Stimulated activated CD4-positive, alpha-beta T cell treated with anti-CD3 and anti-CD28 coated beads, Interleukin-4, amount 100 ng/mL, for 4 hours (primary cell): ENCODE measurements at regions not wholly inside any gene's neighbourhood (a gene's known extent, or its start where the extent isn't known, plus 50 kb on each side); places are given as distances from the start of the nearest gene placed in this dataset.
A peak's percentile ranks its signal among the peaks of the same experiment; 100 is the strongest.
"Not testable (repeated sequence)": the region's sequence is repeated elsewhere in the genome, so short reads cannot be mapped to it uniquely, and the experiment has no call there.

Experiments used
- DNase-seq, 2 experiments: peaks; one replicate each; pipeline ENCODE4 v3.0.0-alpha.2; 2020

DNA sequence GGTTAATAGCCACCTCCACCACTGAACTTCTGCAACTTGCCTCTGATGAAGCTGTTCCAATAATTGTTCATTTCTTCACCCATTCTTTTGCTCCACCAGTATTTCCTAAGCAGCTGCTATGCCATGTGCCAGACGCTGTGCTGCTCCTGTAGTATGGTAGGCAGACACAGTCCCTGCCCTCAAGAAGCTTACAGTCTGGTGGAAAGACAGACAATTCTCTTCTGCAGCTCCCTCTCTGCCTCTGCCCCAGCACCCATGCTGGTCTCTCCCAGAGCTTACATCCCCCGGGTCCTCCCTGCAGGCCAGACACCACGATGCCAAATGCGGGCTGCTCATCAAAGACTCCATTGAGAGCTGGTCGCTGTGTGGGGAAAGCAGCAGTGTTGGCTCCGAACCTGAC lies 111.6 kb upstream of the ESRRB start:
- no peak for DNase-seq

DNA sequence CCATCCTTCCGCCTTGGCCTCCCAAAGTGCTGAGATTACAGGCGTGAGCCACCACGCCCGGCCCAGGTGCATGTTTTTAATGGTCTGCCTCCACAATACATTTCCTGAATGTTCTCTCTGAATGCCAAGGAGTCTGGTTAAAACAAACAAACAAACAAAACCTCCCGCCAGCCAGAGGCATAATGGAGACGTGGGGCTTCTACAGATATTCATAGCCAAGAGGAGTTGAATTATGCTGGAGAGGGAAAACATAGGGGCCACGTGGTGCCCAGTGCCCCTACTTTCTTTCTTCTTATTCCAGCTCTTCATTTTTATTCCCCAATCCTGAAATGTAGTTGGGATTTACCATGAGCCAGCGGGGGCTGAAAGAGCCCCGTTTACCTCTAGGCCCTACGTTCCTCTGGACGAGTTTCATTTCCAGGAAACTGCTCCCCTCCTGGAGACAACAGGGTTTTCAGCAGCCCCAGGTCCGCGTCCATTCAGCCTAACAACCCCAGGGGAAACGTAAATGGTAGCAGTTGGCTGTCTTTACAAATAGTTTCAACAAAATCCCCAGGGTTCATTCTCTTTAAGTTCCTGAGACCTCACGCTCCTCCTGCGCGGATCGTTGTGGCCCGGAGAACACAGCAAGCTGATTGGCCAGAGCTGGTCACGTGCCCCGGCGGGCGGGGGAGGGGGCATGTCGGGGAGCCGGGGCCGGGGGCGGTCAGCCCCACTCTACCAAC lies 108.5 kb upstream of the ESRRB start:
- DNase-seq: peak in 1 of 2 experiments; percentile 4

DNA sequence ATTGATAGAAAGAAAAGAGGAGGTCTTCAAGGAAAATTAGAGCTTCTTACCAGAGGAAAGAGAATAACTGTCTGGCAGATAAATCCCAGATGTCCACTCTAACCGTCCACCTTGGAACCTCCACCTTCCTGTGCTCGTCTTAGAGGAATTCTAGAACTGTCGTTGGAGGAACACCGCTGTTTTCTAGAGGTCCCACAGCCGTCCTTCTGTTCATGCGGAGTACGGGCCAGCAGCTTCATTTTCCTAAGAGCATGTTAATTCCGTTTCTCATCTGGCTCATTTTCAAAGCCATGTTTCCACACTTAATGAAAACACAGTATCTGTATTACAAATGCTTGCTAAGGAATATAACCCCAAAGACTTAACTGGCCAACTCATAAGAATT lies 107.9 kb upstream of the ESRRB start:
- DNase-seq: no peak

DNA sequence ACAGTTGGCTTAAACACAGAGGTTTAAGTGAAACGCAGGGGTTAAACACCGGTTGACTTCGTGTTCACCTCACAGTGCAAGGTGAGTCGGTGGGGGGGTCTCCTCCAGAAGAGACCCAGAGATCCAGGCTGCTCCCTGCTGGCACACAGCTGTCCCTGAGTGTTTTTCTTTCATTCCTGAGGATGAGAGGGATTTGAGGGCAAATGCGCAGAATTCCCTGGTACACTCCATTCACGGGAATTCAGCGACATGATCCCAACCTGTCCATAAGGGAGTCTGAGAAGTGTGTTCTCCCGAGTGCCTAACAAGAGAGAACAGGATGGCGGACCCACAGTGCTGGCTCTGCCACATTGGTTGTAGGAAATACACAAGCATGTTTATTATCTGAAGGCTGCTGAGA lies 107.2 kb upstream of the ESRRB start:
- no peak for DNase-seq

DNA sequence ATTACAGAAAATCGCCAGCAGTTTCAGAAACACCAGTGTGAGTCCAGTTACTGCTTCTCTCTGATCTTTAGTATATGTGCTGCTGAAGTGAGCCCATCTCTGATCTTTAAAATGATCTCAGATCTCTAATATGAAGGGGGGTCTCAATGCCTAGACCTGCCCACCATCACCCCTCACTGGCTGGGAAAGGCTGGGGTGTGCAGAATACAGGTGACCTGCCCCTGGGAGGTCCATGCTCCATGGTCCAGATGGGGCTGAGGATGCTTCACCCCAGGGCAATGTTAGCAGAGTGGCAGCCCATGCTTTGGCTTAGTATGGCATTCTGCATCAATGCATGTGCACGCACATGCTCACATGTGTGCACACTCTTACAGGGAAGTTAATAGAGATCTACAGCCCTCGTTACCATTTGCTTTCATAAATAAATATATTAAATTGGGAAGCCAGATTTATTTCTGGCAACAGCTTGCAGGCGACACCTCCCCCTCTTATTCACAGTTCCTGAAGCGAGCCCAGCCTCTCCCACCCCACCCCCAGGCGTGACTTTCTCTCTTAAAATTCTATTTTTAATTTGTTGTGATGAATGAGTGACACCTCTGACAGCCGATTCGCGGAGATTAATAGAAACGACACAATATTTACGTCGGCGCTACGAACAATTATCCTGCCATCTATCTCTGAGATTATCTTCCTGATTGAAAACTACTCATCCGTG lies 104.7 kb upstream of the ESRRB start:
- no peak for DNase-seq

DNA sequence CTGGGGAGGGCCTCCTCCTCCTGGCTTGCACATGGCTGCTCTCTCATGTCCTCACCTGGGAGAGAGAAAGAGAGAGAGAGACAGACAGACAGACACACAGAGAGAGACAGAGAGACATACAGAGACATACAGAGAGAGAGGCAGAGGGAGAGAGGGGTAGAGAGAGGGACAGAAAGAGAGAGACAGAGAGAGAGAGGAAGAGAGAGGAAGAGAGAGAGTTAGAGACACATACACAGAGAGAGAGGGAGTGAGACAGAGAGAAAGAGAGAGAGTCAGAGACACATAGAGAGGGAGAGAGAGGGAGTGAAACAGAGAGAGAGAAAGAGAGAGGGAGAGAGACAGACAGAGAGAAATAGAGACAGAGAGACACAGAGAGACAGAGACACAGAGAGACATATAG lies 103.6 kb upstream of the ESRRB start:
- DNase-seq: no peak

DNA sequence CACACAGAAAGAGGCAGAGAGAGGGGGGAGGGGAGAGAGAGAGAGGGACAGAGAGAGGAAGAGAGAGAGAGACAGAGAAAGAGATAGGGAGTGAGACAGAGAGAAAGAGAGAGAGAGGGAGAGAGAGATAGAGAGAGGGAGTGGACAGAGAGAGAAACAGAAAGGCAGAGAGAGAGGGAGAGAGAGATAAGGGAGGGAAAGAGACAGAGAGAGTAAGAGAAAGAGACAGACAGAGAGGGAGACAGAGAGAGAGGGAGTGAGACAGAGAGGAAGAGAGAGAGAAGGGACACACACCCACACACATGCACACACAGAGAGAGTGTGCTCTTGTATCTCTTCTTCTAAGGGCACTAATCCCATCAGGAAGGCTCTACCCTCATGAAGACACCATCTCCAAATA lies 103.2 kb upstream of the ESRRB start:
- no peak for DNase-seq

DNA sequence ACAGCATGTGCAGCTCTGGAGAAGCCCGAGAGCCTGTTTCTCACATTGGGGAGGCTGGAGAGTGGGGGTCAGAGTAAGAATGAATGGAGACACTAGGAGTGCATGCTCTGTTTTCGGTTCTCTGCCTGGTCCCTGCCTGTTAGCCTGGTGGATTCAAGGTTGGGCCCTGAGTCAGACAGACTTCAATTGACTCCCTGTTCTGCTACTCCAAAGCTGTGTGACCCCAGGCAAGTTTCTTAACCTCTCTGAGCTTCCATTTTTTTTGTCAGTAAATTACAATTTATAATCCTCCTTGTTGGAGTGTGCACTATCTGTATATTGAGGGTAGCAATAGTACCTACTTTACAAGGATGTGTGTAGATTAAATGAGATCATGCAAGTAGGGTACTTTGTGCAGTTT lies 102.6 kb upstream of the ESRRB start:
- DNase-seq: no peak

DNA sequence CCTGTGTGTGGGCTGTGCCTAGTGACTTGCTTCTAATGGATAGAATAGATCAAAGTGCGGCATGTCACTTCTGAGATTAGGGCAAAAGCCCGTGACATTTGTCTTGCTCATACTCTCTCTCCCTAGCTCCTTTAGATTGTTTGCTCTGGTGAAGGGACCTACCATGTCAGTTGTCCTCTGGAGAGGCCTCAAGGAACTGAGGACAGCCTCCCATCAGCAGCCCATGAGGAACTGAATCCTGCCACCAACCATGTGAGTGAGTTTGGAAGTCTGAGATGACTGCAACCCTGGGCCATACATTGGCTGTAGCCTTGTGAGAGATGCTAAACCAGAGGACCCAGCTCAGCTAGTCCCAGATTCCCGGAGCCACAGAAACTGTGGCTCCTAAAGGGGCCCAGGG lies 101.6 kb upstream of the ESRRB start:
- no peak for DNase-seq

DNA sequence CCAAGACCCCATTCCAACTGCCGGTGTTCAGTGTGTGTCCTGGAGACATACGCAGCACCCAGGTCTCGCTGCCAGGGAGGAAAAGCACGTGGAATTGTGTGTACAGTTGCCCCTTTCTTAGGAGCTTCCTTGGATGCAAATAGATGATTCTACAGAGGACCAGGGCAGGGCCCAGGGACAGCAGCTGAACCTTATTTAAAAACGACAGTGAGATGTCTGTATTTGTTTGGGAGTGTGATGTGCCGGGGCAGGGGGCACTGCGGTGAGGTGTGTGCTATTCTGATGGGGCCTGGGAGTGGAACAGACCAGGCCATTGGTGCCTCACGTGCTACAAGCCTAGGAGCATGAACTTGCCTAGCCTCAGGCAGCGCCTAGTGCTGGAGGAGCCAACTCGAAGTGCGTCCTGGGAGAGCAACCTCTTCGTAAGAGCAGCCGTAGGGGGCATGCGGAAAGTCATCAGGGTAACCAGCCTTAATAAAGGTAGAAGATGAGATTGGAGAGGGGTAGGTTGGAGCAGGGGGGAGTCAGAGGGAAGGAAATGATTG lies 98.3 kb upstream of the ESRRB start:
- DNase-seq: no peak

DNA sequence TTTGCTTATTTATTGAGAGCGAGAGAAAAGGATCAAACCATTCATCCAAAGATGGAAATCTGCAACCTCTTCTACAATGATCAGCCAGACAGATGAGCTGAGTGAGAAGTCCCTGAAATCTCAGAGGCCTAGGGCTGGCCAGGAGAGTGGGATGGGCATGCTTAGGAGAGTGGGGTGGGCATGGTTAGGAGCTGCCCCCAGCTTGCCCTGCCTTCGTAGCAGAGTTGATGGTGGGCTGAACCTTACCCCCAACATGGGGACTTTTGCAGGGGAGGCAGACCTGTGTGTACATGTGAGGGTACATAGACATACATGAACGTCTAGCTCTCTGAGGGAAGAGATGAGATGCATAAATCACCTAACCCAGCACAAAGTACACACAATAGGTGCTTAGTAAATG lies 95.7 kb upstream of the ESRRB start:
- no peak for DNase-seq

DNA sequence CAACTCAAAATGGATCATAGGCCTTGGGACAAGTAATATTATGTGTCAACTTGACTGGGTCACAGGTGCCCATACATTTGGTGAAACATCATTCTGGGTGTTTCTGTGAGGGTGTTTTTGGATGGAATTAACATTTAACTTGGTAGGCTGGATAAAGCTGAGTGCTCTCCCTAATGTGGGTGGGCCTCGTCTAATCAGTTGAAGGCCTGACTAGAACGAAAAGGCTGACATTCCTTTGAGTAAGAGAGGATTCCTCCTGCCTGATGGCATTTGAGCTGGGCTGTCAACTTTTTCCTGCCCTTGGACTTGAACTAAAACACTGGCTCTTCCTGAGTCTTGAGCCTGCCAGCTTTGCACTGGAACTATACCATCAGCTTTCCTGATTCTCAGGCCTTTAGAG lies 93.4 kb upstream of the ESRRB start:
- no peak for DNase-seq

DNA sequence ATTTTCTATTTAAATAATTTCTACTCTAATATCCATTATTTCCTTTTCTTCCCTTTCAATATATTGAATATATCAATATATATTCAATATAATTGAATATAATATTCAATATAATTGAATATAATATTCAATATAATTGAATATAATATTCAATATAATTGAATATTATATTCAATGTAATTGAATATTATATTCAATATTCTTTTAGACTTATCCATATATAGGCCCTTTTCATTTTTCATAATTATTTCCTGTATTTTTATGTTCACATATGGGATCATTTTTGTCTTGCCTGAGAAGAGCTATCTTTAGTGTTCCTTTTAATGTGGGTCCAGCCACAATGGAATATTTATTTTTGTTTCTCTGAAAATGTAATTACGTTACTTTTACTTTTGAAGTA lies 88.9 kb upstream of the ESRRB start:
- no peak for DNase-seq

DNA sequence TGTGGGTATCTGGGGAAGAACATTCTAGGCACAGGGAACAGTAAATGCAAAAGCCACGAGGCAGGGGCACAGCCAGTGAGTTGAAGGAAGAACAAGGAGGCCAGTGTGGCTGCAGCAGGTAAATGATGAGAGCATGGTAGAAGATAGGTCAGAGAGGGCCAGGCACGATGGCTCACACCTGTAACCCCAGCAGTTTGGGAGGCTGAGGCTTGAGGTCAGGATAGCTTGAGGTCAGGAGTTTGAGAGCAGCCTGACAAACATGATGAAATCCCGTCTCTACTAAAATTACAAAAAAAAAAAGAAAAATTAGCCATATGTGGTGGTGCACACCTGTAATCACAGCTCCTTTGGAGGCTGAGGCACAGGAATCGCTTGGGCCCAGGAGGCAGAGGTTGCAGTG lies 86.7 kb upstream of the ESRRB start:
- no peak for DNase-seq

DNA sequence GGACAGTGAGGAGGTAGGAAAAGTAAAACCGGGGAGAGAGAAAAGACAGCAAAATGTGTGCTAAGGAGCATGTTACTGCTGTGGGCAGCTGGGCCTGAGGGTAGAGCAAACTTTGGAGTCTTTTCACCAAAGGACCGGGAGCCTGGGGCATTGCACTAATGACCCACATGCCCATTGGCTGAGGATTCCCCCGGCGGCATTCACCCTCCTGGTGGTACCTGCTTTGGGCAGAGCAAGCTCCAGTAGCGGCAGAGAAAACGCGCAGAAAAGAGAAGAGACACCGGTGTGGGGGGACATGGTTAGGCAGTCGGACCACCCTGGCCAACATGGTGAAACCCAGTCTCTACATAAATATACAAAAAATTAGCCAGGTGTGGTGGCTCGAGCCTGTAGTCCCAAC lies 83.4 kb upstream of the ESRRB start:
- DNase-seq: no peak

DNA sequence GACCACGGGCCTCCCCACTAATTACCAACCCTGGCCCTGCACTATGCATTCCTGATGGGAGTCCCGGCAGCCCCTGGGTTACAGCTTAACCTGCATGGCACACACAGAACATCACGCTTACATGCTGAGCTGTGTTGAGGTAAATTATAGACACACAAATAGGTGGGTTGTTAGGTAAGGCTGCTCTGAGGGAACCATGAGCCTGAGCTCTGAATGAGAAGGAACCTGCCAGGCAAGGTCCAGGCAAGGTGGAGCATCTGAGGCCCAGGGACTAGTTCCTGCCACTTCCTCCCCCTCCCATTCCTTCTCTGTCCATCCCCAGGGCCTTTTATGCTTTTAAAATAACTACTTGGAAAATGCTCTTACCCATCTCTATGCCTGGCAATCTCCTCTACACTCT lies 82.7 kb upstream of the ESRRB start:
- DNase-seq: no peak

DNA sequence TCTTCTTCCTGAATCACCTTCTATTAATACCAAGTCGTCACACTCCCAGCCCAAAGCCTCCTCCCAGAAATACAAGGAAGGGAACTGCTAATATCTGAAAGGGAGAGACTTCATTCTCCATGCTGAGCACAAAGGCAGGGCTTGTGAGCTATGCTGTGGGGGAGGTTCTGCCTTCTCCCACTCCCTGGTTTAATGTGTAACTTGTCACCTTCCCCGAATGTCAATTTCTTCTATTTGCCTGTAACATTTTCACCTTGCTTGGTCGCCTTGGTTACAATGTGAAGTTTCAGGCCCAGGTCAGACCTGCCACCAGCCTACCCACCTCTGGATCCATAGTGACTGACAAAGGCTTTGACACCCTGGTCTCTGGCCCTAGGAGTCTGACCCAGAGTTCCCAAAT lies 82.0 kb upstream of the ESRRB start:
- DNase-seq: no peak

DNA sequence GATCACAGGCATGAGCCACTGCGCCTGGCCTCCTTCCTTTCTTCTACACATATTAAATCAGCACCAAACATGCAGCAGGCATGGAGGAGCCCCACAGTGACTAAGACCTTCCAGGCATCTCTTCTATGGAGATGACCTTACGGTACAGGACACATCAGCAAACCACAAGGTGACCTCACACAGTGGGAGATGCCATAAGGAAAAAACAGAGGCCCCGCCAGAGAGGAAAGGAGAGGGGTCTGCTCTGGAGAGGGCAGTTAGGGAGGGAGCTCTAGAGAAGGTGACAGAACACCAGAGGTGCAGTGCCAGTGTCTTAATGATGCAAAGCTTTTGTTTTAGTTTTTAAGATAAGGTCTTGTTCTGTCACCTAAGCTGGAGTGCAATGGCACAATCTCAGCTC lies 81.1 kb upstream of the ESRRB start:
- no peak for DNase-seq

DNA sequence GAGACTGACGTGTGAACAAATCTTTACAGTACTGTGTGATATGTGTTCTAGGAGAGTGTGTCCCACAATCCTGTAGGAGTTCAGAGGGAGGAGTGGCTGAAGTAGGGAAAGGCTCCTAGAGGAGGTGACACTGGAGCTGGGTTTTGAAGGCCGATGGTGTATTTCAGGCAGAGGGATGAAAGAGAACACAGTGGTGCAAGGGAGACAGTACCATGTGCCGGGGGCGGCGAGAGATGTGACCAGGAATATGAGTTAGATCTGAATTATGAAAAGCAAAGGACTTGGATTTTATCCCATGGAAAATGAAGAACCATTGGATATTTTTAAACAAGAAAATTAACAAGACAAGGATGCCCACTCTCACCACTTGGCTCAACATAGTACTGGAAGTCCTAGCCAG lies 77.0 kb upstream of the ESRRB start:
- no peak for DNase-seq

DNA sequence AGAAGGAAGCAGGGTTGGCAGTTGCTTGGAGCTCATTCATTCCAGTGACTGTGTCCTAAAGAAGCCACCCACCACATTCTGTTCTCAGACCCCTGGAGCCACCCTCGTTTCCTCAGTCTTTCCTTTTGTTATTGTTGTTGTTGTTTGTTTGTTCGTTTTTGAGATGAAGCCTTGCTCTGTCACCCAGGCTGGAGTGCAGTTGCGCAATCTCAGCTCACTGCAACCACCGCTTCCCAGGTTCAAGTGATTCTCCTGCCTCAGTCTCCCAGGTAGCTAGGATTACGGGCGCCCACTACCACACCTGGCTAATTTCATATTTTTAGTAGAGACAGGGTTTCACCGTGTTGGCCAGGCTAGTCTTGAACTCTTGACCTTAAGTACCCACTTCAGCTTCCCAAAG lies 72.7 kb upstream of the ESRRB start:
- not testable (repeated sequence) for DNase-seq

DNA sequence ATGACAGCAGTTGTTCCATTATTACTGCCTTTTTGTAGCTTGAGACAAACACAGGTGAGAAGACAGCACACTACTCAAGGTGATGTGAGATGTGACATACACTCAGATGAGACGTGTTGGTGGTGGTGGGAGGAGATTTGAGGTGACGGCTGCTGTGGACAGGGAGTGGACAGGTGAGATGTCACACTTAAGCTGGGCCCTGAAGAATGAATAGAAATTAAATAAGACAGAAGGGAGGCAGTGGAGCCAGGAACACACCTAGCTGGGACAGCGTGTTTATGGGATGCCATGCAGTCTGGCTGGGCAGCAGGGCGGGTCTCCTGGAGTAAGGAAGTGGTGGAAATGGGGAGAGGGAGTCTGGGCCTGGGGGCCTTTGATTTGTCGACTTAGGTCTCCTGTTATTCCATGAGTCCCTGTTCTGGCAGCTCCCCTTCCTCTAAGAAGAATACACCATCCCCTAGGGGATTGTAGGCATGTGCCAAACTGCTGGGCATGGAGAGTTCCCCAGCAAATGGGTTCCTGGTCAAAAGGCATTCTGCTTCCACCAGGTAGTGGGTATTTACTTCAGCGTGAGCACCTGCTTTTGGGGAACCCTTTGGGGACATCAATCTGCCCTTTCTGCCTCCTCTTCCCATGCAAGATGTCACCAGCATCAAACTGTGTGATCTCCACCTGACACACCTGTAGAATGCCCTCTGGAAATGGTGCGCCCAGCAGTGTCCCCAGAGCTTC lies 71.2 kb upstream of the ESRRB start:
- no peak for DNase-seq

DNA sequence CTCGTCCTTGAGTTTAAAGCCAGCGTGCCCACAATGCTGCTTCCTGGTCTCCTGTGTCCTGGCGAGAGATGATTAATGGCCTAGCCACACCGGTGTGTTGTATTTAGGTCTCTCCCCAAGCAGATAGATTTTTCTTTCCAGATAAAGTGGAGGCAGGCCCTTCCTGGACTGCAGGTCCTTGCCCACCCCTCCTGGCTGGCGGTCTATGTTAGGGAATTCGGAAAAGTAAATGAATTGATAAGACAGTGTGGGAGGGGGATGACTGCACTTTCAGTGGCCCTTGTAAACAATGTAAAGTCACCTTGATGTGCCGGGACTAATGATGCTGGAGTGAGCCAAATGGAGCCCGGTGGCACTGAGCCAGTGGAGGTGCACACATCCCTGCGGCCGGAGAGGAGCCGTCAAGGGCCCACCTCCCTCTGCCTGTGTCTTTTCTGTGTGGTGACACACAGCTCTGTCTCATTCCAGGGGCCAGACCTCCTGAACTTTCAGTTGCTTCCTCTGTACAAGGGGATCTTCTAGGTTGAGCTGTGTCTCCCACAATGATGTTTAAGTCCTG lies 70.6 kb upstream of the ESRRB start:
- no peak for DNase-seq

DNA sequence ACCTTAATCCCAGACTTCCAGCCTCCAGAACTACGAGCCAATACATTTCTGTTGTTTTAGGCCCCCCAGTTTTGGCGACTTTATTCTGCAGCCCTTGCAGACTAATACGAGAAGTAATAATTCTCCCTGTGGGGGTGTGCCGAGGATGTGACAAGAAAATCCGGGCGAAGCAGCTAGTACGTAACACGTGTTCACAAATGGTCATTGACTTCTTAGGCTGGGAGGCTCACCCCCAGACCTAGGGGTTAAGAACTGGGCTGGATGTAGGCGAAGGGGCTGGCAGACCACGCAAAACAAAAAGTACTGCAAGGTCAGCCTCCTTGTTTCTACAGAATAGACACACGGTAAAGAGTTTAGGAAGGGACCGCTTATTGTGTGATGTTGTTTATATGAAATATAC lies 69.8 kb upstream of the ESRRB start:
- DNase-seq: no peak
